Activated naive CD8-positive, alpha-beta T cell treated with anti-CD3 and anti-CD28 coated beads, Interleukin-2, amount 50 U/mL, for 16 hours (primary cell): ENCODE measurements at regions not wholly inside any gene's neighbourhood (a gene's known extent, or its start where the extent isn't known, plus 50 kb on each side); places are given as distances from the start of the nearest gene placed in this dataset.
"Not testable (repeated sequence)": the region's sequence is repeated elsewhere in the genome, so short reads cannot be mapped to it uniquely, and the experiment has no call there.

Experiments used
- DNase-seq: peaks from one replicate; pipeline ENCODE4 v3.0.0-alpha.2; 2020; ENCODE audit warnings: low read depth, low spot score

- DNase-seq = no peak
Measured at GRCh38 chr13:76829572-76830327, 56.5 kb downstream of the KCTD12 start.

DNA sequence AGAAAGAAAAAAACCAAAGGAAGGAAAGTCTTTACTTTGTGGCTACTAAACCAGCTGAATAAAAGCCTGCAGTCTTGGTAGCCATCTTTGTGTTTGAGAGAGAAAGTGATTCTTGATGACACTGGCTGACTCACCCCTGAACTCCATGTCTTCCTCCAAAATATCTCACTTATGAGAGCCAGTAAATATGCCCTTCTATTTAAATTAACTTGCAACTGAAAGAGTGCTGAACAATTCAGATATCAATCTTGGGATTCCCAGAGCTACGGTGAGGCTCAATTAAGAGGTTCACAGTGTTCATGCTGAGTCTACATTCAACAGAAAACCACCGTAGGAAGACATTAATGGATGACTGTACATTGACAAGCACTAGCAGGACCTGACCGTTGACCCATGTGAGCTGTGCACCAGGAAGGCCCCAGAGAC lies 57.9 kb downstream of the KCTD12 start:
- DNase-seq = no peak

GRCh38 chr13:76826527-76826926 lies 59.7 kb downstream of the KCTD12 start:
- no peak for DNase-seq

DNA sequence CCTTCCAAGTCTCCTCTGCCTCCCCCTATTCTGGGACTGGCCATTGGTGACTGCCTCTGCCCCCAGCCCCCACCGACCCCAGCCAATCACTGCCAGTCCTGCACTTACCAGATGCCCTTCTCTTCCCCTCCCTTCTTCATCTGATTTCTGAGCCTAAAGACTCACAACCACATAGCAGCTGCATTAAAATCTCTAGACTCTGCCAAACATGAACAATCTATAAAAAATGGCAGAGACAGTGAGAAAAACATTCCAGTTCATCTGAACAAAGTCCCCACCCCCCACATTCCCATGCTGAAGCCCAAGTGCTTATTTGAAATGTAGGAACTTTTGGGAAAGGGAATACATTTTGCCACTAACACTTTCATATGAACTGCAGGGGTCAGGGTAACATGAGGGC lies 60.8 kb downstream of the KCTD12 start:
- DNase-seq = no peak

DNA sequence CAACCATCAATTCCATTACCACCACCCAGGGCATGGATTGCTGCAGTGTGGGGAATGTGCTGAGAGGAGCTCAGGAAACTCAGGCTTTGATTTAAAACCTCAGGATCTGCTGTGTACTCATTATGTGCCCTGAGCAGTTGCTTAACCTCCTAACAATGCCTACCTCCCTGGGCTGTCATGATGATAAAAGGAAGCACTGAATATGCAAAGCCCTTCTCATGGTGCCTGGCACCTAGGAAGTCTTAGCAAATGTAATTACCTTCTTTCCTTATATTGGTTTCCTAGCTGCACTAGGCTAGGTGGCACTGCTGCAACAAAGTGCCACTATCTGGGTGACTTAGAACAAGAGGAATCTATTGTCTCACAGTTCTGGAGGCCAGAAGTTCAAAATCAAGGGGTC lies 62.2 kb downstream of the KCTD12 start:
- DNase-seq = no peak

GRCh38 chr13:76822698-76823267 lies 63.4 kb downstream of the KCTD12 start:
- DNase-seq = no peak

- DNase-seq = not testable (repeated sequence)
Measured at GRCh38 chr13:76821222-76821621, 65.0 kb downstream of the KCTD12 start.

- DNase-seq = no peak
Measured at GRCh38 chr13:76820759-76821158, 65.4 kb downstream of the KCTD12 start.

- no peak for DNase-seq
Measured at GRCh38 chr13:76816394-76816793, 69.8 kb downstream of the KCTD12 start.

- DNase-seq = no peak
Measured at GRCh38 chr13:76815344-76815743, 70.9 kb downstream of the KCTD12 start.

- DNase-seq = no peak
Measured at GRCh38 chr13:76813891-76814290, 72.3 kb downstream of the KCTD12 start.

GRCh38 chr13:76813000-76813691 lies 73.1 kb downstream of the KCTD12 start:
- no peak for DNase-seq

DNA sequence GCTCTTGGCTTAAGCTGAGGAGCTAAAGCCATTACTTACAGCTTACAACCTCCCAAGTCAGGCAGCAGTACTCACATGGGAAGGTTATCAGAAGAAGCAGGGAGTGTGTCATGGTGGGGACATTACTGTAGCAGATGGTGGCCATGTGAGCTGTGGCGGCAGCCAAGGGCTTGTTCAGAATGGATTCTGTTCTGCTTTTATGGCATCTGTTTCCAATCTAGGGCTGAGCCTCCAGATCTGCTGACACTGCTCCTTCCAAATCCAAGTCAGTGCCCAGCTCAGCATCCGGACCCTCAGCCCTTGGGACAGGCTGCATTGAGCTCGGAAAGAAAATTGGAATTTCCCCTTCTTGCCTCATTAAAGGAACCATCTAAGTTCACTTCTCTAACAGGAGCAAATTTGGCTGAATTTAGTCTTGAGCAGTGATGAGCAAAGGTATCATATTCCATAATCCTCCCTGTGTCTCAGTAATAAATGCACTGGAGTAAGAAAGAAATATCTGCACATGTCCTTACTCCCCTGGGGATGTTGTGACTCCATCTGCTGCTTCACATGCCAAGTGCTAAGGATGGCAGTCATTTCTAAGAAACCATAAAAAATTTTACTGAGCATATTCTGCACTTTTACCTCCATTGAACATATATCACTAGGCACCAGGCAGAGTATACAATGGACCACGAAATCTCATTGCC lies 73.9 kb downstream of the KCTD12 start:
- no peak for DNase-seq

DNA sequence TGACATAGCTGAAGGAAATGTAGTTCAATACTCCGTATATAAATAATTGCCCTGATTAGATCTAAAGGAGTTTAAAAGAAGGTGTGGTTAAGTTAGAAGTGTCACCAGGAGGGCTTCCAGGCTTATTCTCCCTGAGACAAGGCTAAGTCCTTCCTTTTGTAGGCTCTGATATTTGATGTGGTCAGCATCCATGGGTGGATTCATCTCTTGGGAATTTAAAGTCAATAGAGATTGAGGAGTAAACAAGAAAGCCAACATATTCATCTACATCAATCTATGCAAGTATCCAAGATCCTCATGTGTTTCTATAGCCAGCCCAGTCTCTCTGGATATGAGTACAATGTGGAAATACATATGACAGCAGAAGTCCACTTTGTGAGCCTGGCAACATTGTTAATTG lies 76.8 kb downstream of the KCTD12 start:
- DNase-seq = no peak

DNA sequence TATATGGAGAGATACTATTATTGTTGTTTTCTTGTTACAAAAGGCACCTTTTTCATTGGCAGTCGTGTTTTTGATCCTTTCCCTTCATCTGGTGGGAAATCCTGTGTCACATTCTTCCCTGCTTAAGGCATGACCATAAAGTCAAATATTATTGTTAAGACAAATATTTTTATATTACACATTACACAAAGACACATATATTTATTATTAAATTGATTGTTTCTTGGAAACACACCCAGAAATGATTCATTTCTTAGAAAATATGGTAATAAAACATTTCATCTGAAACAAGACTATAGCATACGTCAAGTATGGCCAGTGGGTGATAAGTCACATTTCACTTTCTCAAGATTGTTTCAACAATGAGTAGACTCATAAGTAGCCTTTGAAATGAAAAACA lies 77.3 kb downstream of the KCTD12 start:
- DNase-seq = no peak

DNA sequence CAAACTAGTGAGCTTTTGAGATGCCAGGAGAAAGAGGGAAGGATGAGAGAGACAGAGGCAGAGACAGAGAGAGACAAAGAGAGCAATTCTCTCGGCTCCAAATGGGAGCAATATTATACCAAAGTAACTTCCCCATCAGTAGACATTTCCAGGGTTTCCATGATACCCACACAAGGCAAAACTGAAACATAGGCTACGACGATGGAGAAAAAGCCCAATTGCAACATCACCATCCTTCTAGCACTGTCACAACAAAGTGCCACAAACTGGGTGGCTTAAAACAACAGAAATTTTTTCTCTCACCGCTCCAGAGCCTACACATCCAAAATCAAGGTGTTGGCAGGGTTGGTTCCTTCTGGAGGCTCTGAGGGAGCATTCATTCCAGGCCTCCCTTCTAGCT lies 81.4 kb downstream of the KCTD12 start:
- no peak for DNase-seq

- no peak for DNase-seq
Measured at GRCh38 chr13:76803831-76804230, 82.4 kb downstream of the KCTD12 start.

DNA sequence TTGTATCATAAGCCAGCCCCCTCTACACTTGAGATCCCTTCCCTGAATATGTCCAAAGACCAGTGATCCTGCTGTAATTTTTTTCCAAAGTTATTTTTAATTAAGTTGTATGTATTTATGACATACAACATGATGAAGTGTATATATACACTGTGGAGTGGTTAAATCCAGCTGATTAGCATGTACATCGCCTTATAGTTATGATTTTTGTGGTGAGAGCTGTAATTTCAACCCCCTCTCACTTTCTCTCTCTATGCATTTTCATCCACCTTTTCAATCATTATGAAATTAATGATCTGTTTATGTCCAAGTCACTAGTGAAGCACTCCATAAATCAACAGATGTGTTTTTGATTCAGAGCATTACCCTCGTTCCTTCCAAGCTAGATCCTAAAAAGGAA lies 85.3 kb downstream of the KCTD12 start:
- DNase-seq = no peak

DNA sequence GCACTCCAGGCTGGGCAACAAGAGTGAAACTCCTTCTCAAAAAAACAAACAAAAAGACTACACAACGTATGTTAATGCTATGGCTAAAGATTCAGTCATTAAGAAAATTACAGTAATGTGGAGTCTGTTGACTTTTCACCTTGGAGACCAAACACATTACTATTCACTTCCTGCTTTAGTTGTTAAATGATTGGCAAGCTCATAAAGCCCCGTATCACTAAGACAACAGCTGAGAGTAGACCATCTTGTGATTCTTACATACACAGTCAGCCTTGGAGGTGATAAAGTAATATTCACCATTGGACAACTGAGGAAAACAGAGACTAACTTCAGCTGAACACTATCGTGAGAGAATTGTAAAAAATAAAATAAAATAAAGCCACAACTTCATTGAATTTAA lies 86.5 kb downstream of the KCTD12 start:
- DNase-seq = no peak

GRCh38 chr13:76798037-76798436 lies 88.2 kb downstream of the KCTD12 start:
- DNase-seq = no peak

DNA sequence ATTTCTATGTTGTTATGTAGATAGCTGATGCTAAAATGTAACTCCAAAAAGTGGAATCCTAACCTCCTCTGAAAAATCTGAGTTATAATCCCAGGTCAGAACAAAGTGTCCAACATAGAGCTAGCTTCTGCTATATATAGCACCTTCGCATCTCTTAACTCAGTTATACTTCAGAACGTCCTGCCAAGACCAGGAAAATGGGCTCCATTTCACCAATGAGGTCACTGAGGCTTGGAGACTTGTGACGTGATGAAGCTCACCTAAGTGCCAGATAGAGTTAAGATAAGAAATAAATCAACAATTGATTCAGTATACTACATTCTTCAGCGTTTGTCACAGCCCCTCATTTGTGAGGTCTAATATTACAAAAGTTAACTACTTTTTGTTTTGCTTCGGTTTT lies 88.8 kb downstream of the KCTD12 start:
- DNase-seq = no peak

DNA sequence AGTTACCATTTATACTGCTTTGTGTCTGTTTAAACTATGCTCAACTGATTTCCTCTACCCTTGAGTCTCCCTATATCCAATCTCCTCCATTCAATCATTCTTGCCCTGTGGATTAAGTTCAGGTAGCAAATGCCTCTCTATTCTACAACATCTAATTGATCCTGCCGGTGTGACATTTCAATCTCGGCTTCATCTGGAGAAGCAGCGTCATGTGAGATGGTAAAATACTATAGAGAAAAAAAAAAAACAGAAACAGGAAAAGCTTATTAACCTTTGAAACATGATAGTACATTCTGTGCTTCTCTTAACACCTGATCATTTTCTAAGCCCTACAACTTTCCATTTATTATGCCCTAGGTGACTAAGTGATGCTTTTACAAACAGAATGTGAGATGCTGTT lies 89.4 kb downstream of the KCTD12 start:
- no peak for DNase-seq
